ENCODE measurements at regions not wholly inside any gene's neighbourhood (a gene's known extent, or its start where the extent isn't known, plus 50 kb on each side); places are given as distances from the start of the nearest gene placed in this dataset.

- H3K36me3 ChIP-seq, result no peaks in the 10 kb centered on the region
- peaks cover 3% of the 10 kb centered on the region for H3K9me3 ChIP-seq (replicated peaks)
- no peak overlapping the region for H3K4me3 ChIP-seq
- H3K4me1 ChIP-seq, result peaks cover 15% of the 10 kb centered on the region
- intact Hi-C loops (cut with micrococcal nuclease), result no loop called here
- H3K27ac ChIP-seq (replicated peaks), result no peak overlapping the region
- no peaks in the 10 kb centered on the region for H3K27me3 ChIP-seq (ENCODE audit: low read depth)
- no peak for DNase-seq
- TF ChIP-seq CTCF (IDR thresholded peaks at IDR 0.05; ENCODE audit: borderline replicate concordance), result no peak
Observed at GRCh38 chr13:39108783-39109182, 70.5 kb downstream of the NHLRC3 start.

GRCh38 chr13:39110518-39111097 lies 72.4 kb downstream of the NHLRC3 start:
- peak overlapping the region; percentile 67 for H3K27ac ChIP-seq (replicated peaks)
- DNase-seq, result no peak

GRCh38 chr13:39111145-39111544 lies 72.9 kb downstream of the NHLRC3 start:
- Histone ChIP-seq H3K9me3 (replicated peaks) (peaks cover 19% of the 10 kb centered on the region), H3K4me3 (peak overlapping the region; percentile 15), H3K36me3 (no peaks in the 10 kb centered on the region), H3K27me3 (ENCODE audit: low read depth) (no peaks in the 10 kb centered on the region), H3K27ac (replicated peaks) (peak overlapping the region; percentile 67), H3K4me1 (peaks cover 15% of the 10 kb centered on the region)
- TF ChIP-seq CTCF (IDR thresholded peaks at IDR 0.05; ENCODE audit: borderline replicate concordance), result no peak
- DNase-seq, result no peak
- intact Hi-C loops (cut with micrococcal nuclease), result no loop called here

More at GRCh38 chr13:39110518-39111097, 72.4 kb downstream of the NHLRC3 start:
- H3K9me3 ChIP-seq (replicated peaks), result peaks cover 17% of the 10 kb centered on the region
- H3K4me3 ChIP-seq, result peak overlapping the region; percentile 15
- peaks cover 15% of the 10 kb centered on the region for H3K4me1 ChIP-seq
- intact Hi-C loops (cut with micrococcal nuclease), result no loop called here
- H3K36me3 ChIP-seq, result no peaks in the 10 kb centered on the region
- H3K27me3 ChIP-seq (ENCODE audit: low read depth), result no peaks in the 10 kb centered on the region
- TF ChIP-seq CTCF (IDR thresholded peaks at IDR 0.05; ENCODE audit: borderline replicate concordance), result no peak

GRCh38 chr13:39119422-39119821 lies 81.2 kb downstream of the NHLRC3 start:
- H3K4me1 ChIP-seq, result no peaks in the 10 kb centered on the region
- H3K36me3 ChIP-seq, result no peaks in the 10 kb centered on the region
- TF ChIP-seq CTCF (IDR thresholded peaks at IDR 0.05; ENCODE audit: borderline replicate concordance), result no peak
- H3K27ac ChIP-seq (replicated peaks), result no peak overlapping the region
- H3K9me3 ChIP-seq (replicated peaks), result peaks cover 13% of the 10 kb centered on the region
- H3K4me3 ChIP-seq, result no peak overlapping the region
- peaks cover 5% of the 10 kb centered on the region for H3K27me3 ChIP-seq (ENCODE audit: low read depth)
- intact Hi-C loops (cut with micrococcal nuclease), result no loop called here
- no peak for DNase-seq

GRCh38 chr13:39123578-39123977 lies 85.3 kb downstream of the NHLRC3 start:
- intact Hi-C loops (cut with micrococcal nuclease), result no loop called here
- Histone ChIP-seq H3K27me3 (ENCODE audit: low read depth) (peaks cover 5% of the 10 kb centered on the region), H3K9me3 (replicated peaks) (no peaks in the 10 kb centered on the region), H3K27ac (replicated peaks) (no peak overlapping the region), H3K4me3 (no peak overlapping the region), H3K4me1 (no peaks in the 10 kb centered on the region), H3K36me3 (no peaks in the 10 kb centered on the region)
- no peak for TF ChIP-seq CTCF (IDR thresholded peaks at IDR 0.05; ENCODE audit: borderline replicate concordance)
- DNase-seq, result no peak
